ENCODE measurements at regions not wholly inside any gene's neighbourhood (a gene's known extent, or its start where the extent isn't known, plus 50 kb on each side); places are given as distances from the start of the nearest gene placed in this dataset.

- BruUV-seq (replicated peaks) = no TSS peak
- Histone ChIP-seq H3K9ac (ENCODE audit: insufficient read depth in 1 of 2, low read depth in 2 of 2, low read length in 2 of 2) (no peak overlapping the region), H3K4me3 (no peak overlapping the region), H2AFZ (ENCODE audit: low read depth, low read length) (no peak overlapping the region), H3K79me2 (ENCODE audit: control insufficient read depth, insufficient read depth, low read length) (no peaks in the 10 kb centered on the region), H3K4me2 (ENCODE audit: insufficient read depth, low read length) (no peak overlapping the region), H3K9me1 (ENCODE audit: control insufficient read depth, insufficient read depth, low read length) (no peaks in the 10 kb centered on the region), H3K4me1 (replicated peaks in 1 of 2; ENCODE audit: control insufficient read depth in 2 of 2, insufficient read depth in 2 of 2, low read length in 2 of 2) (no peaks in the 10 kb centered on the region), H4K20me1 (replicated peaks; ENCODE audit: control insufficient read depth, insufficient read depth, low read length) (no peaks in the 10 kb centered on the region), H3K27me3 (ENCODE audit: control insufficient read depth in 2 of 2, insufficient read depth in 2 of 2, low read length in 2 of 2) (no peaks in the 10 kb centered on the region), H3K27ac (ENCODE audit: extremely low read depth, low read depth, low read length) (no peak overlapping the region), H3K9me3 (replicated peaks; ENCODE audit: control insufficient read depth, insufficient read depth, low read depth, low read length) (no peaks in the 10 kb centered on the region), H3K36me3 (ENCODE audit: control insufficient read depth, insufficient read depth, low read length) (no peaks in the 10 kb centered on the region)
- intact Hi-C loops (cut with micrococcal nuclease) = no loop called here
- in situ Hi-C loops (cut with MboI) = no loop called here
- TF ChIP-seq MAFF (IDR thresholded peaks at IDR 0.05; ENCODE audit: low read length) = no peak
- no peak for TF ChIP-seq KDM2B (CRISPR knock-in tag; IDR thresholded peaks at IDR 0.05)
- TF ChIP-seq ZFP30 (CRISPR knock-in tag; IDR thresholded peaks at IDR 0.05; ENCODE audit: borderline replicate concordance) = no peak
- no peak for TF ChIP-seq MLX (CRISPR knock-in tag; conservative IDR thresholded peaks at IDR 0.05)
- TF ChIP-seq, protein P1, sequence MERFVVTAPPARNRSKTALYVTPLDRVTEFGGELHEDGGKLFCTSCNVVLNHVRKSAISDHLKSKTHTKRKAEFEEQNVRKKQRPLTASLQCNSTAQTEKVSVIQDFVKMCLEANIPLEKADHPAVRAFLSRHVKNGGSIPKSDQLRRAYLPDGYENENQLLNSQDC (CRISPR knock-in tag; IDR thresholded peaks at IDR 0.05) = no peak
- TF ChIP-seq, protein P2, sequence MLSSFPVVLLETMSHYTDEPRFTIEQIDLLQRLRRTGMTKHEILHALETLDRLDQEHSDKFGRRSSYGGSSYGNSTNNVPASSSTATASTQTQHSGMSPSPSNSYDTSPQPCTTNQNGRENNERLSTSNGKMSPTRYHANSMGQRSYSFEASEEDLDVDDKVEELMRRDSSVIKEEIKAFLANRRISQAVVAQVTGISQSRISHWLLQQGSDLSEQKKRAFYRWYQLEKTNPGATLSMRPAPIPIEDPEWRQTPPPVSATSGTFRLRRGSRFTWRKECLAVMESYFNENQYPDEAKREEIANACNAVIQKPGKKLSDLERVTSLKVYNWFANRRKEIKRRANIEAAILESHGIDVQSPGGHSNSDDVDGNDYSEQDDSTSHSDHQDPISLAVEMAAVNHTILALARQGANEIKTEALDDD (IDR thresholded peaks at IDR 0.05) = no peak
- FAIRE-seq = no peak
- POLR2A ChIA-PET = no interaction called here
- CTCF ChIA-PET (ENCODE audit: low intra/inter-chr PET ratio) = no interaction called here
- no peak for ATAC-seq
- 0% methylated on average over 1 of the region's 1 CpG for WGBS (ENCODE audit: insufficient coverage, low coverage, missing lambda C conversion rate)
- DNase-seq (ENCODE audit: extremely low read depth in 1 of 4, low spot score in 3 of 4) = no peak
Measured at GRCh38 chr3:158953131-158953530, 151.3 kb downstream of the MFSD1 start.
